ENCODE measurements at regions not wholly inside any gene's neighbourhood (a gene's known extent, or its start where the extent isn't known, plus 50 kb on each side); places are given as distances from the start of the nearest gene placed in this dataset.

DNA sequence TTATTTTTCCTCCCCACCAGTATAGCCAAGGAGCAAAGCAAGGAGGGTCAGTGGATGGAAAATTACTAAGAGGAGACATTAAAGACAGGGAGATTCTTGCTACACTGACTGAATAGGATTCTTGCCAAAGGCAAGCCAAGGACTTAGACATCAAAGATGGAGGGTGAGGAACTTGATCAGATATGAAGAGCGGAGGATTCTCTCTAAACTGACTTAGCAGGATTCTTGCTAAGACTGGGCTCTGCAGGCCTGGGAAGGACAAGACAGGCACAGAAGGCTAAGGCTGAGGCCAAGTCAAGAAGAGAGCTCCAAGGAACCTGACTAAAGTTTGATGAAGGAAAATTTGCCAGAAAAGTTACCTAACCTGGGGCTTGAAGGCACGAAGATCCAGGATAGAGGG lies 143.9 kb upstream of the RMP24 start:
- no peak overlapping the region for H3K27ac ChIP-seq (ENCODE audit: poor library complexity, severe bottlenecking)
- H3K27me3 ChIP-seq (ENCODE audit: insufficient read depth, poor library complexity, severe bottlenecking): no peaks in the 10 kb centered on the region
- H3K4me1 ChIP-seq (ENCODE audit: insufficient read depth, poor library complexity, severe bottlenecking): no peaks in the 10 kb centered on the region
- TF ChIP-seq, protein P1, sequence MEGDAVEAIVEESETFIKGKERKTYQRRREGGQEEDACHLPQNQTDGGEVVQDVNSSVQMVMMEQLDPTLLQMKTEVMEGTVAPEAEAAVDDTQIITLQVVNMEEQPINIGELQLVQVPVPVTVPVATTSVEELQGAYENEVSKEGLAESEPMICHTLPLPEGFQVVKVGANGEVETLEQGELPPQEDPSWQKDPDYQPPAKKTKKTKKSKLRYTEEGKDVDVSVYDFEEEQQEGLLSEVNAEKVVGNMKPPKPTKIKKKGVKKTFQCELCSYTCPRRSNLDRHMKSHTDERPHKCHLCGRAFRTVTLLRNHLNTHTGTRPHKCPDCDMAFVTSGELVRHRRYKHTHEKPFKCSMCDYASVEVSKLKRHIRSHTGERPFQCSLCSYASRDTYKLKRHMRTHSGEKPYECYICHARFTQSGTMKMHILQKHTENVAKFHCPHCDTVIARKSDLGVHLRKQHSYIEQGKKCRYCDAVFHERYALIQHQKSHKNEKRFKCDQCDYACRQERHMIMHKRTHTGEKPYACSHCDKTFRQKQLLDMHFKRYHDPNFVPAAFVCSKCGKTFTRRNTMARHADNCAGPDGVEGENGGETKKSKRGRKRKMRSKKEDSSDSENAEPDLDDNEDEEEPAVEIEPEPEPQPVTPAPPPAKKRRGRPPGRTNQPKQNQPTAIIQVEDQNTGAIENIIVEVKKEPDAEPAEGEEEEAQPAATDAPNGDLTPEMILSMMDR (IDR thresholded peaks at IDR 0.05; ENCODE audit: poor library complexity, severe bottlenecking): no peak
- DNase-seq (ENCODE audit: low spot score) (no peak), ATAC-seq (ENCODE audit: low read depth) (no peak)
- H3K36me3 ChIP-seq (ENCODE audit: low read depth): no peaks in the 10 kb centered on the region
- H3K4me3 ChIP-seq (ENCODE audit: severe bottlenecking): no peak overlapping the region
- H3K9me3 ChIP-seq (ENCODE audit: severe bottlenecking): no peaks in the 10 kb centered on the region

DNA sequence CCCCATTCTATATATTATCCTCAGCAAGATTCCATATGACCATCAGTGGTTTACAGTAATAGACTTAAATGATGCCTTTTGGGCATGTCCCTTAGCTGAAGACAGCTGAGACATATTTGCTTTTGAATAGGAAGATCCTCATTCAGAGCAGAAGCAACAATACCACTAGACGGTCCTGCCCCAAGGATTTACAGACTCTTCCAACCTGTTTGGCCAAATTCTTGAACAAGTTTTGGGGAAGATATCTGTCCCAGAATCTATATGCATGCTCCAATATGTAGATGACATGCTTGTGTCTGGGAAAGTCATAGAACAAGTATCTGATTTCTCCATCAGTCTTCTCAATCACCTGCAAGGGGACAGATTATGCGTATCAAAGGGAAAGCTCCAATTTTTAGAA lies 137.1 kb upstream of the RMP24 start:
- no peaks in the 10 kb centered on the region for H3K36me3 ChIP-seq (ENCODE audit: low read depth)
- no peak overlapping the region for H3K27ac ChIP-seq (ENCODE audit: poor library complexity, severe bottlenecking)
- H3K9me3 ChIP-seq (ENCODE audit: severe bottlenecking): no peaks in the 10 kb centered on the region
- DNase-seq (ENCODE audit: low spot score) (no peak), ATAC-seq (ENCODE audit: low read depth) (no peak)
- H3K27me3 ChIP-seq (ENCODE audit: insufficient read depth, poor library complexity, severe bottlenecking): no peaks in the 10 kb centered on the region
- TF ChIP-seq, protein P1 (IDR thresholded peaks at IDR 0.05; ENCODE audit: poor library complexity, severe bottlenecking): no peak
- H3K4me1 ChIP-seq (ENCODE audit: insufficient read depth, poor library complexity, severe bottlenecking): no peaks in the 10 kb centered on the region
- H3K4me3 ChIP-seq (ENCODE audit: severe bottlenecking): no peak overlapping the region

DNA sequence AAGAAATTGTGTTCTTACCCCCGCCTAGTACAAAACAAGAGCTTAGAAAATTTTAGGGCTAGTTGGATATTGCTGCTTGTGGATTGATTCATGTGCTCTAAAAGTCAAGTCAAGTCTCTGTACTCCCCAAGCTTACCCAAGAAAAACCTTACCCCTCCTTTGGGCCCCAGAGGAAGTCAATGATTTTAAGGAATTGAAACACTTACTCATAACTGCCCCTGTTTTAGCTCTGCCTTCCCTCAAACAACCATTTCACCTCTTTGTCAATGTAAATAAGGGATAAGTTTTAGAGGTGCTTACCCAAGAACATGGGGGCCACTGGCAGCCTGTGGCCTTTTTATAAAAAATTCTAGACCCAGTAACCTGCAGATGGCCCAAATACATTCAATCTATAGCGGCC lies 136.6 kb upstream of the RMP24 start:
- TF ChIP-seq, protein P1 (IDR thresholded peaks at IDR 0.05; ENCODE audit: poor library complexity, severe bottlenecking): no peak
- no peak overlapping the region for H3K4me3 ChIP-seq (ENCODE audit: severe bottlenecking)
- no peaks in the 10 kb centered on the region for H3K9me3 ChIP-seq (ENCODE audit: severe bottlenecking)
- no peak for DNase-seq (ENCODE audit: low spot score)
- H3K36me3 ChIP-seq (ENCODE audit: low read depth): no peaks in the 10 kb centered on the region
- H3K4me1 ChIP-seq (ENCODE audit: insufficient read depth, poor library complexity, severe bottlenecking): no peaks in the 10 kb centered on the region
- H3K27me3 ChIP-seq (ENCODE audit: insufficient read depth, poor library complexity, severe bottlenecking): no peaks in the 10 kb centered on the region
- no peak for ATAC-seq (ENCODE audit: low read depth)
- no peak overlapping the region for H3K27ac ChIP-seq (ENCODE audit: poor library complexity, severe bottlenecking)

DNA sequence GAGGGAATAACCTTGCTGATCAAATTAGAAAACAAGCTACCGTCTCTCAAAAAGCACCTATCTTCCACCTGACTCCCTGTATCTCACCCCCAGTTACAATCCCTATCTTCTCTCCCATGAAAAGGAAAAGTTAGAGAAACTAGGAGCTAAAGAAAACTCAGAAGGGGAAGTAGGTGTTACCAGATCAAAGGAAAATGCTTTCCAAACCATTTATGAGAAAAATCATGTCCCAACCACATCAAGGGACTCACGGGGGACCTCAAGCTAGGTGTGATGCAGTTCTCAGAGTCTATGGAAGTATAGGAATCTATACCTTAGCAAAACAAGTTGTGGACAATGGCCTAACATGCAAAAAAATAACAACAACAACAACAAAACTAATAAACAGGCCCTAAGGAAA lies 135.5 kb upstream of the RMP24 start:
- H3K27me3 ChIP-seq (ENCODE audit: insufficient read depth, poor library complexity, severe bottlenecking): no peaks in the 10 kb centered on the region
- ATAC-seq (ENCODE audit: low read depth) (no peak), DNase-seq (ENCODE audit: low spot score) (no peak)
- H3K4me3 ChIP-seq (ENCODE audit: severe bottlenecking): no peak overlapping the region
- H3K9me3 ChIP-seq (ENCODE audit: severe bottlenecking): no peaks in the 10 kb centered on the region
- H3K36me3 ChIP-seq (ENCODE audit: low read depth): no peaks in the 10 kb centered on the region
- no peaks in the 10 kb centered on the region for H3K4me1 ChIP-seq (ENCODE audit: insufficient read depth, poor library complexity, severe bottlenecking)
- TF ChIP-seq, protein P1 (IDR thresholded peaks at IDR 0.05; ENCODE audit: poor library complexity, severe bottlenecking): no peak
- H3K27ac ChIP-seq (ENCODE audit: poor library complexity, severe bottlenecking): no peak overlapping the region

DNA sequence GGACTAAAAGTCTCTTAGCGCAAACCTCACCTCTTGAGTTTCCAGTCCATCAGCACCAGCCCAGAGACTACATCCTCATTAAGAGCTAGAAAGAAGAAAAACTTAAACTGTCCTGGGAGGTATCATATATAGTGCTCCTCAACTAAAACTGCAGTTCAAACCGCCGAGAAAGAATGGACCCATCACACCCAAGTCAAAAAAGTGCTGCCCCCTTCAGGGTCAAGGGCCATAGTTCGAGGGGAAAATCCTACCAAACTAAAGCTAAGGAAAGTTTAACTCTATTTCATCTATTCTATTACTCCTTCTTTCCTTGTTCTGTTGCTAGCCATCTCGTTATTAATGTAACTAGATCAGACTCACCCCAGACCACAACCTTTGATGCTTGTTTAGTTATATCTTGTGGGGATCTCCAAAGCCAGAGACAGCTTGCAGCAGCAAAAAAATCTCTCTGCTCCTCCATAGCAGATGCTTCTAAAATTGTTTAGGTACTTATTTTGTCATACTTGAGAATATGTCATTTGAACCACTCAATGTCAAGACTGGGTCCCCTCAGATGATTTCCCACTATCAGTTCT lies 134.5 kb upstream of the RMP24 start:
- no peak for ATAC-seq (ENCODE audit: low read depth)
- no peaks in the 10 kb centered on the region for H3K36me3 ChIP-seq (ENCODE audit: low read depth)
- no peaks in the 10 kb centered on the region for H3K9me3 ChIP-seq (ENCODE audit: severe bottlenecking)
- TF ChIP-seq, protein P1 (IDR thresholded peaks at IDR 0.05; ENCODE audit: poor library complexity, severe bottlenecking): no peak
- H3K4me3 ChIP-seq (ENCODE audit: severe bottlenecking): no peak overlapping the region
- H3K27me3 ChIP-seq (ENCODE audit: insufficient read depth, poor library complexity, severe bottlenecking): no peaks in the 10 kb centered on the region
- no peaks in the 10 kb centered on the region for H3K4me1 ChIP-seq (ENCODE audit: insufficient read depth, poor library complexity, severe bottlenecking)
- no peak overlapping the region for H3K27ac ChIP-seq (ENCODE audit: poor library complexity, severe bottlenecking)
- no peak for DNase-seq (ENCODE audit: low spot score)

All from RWPE2 (cell line).